T-helper 17 cell (primary cell): ENCODE measurements at regions not wholly inside any gene's neighbourhood (a gene's known extent, or its start where the extent isn't known, plus 50 kb on each side); places are given as distances from the start of the nearest gene placed in this dataset.

ENCODE experiments used
- ATAC-seq: fragments of 150-1000 bp; cut with Tn5 transposase; 2 replicates; pipeline ENCODE4 v1.10.0; 2021; ENCODE audit warnings: mild to moderate bottlenecking, moderate library complexity
- DNase-seq, 3 donors: peaks; one replicate each; pipeline versions ENCODE4 v3.0.0 to v3.0.0-alpha.2; 2020 to 2021
- H3K9me3 ChIP-seq: one replicate; pipeline ENCODE4 v1.7.0; 2013; ENCODE audit warnings: low read length, mild to moderate bottlenecking; ENCODE audit not compliant: control insufficient read depth, poor library complexity, severe bottlenecking
- H3K27ac Mint-ChIP-seq: one replicate; pipeline ENCODE4 v1.8.0; 2022; ENCODE audit warnings: mild to moderate bottlenecking, moderate library complexity, mixed read lengths
- H3K27me3 Mint-ChIP-seq: one replicate; pipeline ENCODE4 v1.8.0; 2022; ENCODE audit warnings: mixed read lengths
- H3K36me3 Mint-ChIP-seq: one replicate; pipeline ENCODE4 v1.8.0; 2022; ENCODE audit warnings: low read depth, mixed read lengths
- H3K4me1 Mint-ChIP-seq: one replicate; pipeline ENCODE4 v1.8.0; 2022; ENCODE audit warnings: mild to moderate bottlenecking, mixed read lengths
- H3K4me3 Mint-ChIP-seq: one replicate; pipeline ENCODE4 v1.8.0; 2022; ENCODE audit warnings: mild to moderate bottlenecking, moderate library complexity, mixed read lengths

DNA sequence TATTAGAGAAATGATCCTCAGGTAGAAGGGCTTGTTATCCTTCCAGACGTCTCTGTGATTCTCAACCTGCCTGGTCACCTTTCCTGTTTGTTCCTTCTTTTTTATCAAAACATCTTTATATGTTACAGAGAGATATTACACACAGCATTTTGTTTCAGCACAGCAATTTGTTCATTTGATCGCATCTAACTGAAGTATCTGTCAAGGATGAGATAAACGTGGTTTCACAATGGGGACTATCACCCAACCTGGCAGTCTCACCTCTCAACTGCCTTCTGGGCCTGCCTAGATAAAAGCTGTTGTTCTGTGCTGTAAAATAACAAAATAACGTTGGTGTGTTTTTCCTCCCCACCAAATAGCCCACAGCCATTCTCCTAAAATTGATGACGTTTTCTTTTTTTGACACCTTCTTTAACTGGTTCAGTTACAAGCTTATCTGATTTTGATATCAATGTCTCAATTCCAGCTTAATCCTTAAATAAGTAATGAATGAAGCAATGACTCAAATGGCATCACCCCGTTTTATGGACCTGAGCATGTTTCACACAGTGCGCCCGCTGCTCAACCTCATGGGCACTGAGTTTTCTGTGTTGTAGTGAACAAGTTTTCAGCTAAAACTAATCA, 367.9 kb upstream of the RUNX1 start:
- H3K9me3 ChIP-seq: no peaks in the 10 kb centered on the region
- Mint-ChIP-seq H3K27me3 (peaks cover 53% of the 10 kb centered on the region), H3K4me3 (no peak overlapping the region), H3K27ac (no peak overlapping the region), H3K4me1 (no peaks in the 10 kb centered on the region), H3K36me3 (peaks cover 2% of the 10 kb centered on the region)
- DNase-seq (no peak), ATAC-seq (no peak)

DNA sequence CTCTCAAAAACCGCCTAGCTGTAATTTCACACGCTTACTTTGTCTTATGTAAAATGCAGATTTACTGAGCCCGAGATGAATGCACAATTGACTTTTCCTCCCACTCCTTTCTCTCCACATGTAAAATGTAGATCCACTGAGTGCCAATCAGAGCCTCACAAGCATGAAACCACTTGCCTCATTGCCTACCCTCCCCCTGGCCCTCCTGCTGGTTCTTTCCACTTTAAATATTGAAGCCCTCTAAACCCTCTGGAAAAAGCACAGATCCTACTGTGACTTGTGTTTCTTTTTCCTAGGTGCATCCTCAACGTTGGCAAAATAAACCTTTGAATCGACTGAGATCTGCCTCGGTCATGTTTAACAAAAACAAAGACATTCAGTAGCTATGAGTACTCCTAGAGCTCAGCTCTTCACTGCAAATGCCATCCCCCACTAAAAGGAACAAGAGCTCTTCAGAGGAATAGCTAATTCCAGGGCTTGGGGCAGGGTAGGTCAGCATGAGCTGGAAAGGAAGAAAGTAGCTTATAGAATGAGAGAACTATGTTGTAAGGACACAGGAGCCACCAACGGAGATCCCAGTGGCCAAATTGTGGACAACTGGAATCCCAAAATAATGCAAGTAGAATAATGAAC, 365.5 kb upstream of the RUNX1 start:
- ATAC-seq (no peak), DNase-seq (no peak)
- Mint-ChIP-seq H3K4me1 (no peaks in the 10 kb centered on the region), H3K36me3 (peaks cover 2% of the 10 kb centered on the region), H3K4me3 (no peak overlapping the region), H3K27me3 (peaks cover 61% of the 10 kb centered on the region), H3K27ac (no peak overlapping the region)
- H3K9me3 ChIP-seq: no peaks in the 10 kb centered on the region

DNA sequence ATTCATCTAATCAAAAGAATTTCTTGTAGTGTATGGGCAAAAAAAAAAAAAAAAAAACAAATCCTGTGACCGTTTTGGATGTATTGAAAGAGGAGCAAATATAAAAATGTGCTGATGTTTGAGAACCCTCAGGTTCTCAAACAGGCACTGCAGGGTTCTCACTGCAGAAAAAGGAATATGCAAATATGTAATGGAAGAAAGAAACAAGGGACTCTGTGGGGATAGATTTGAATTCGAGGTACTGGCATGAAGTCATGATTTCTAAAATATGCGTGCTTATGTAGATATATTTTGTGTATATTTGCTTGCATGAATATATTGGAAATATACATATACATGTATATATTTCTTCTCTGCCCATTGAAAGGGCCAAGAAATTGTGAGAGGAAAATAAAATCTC, 365.0 kb upstream of the RUNX1 start:
- peaks cover 2% of the 10 kb centered on the region for H3K36me3 Mint-ChIP-seq
- H3K9me3 ChIP-seq: no peaks in the 10 kb centered on the region
- peaks cover 66% of the 10 kb centered on the region for H3K27me3 Mint-ChIP-seq
- H3K4me1 Mint-ChIP-seq: no peaks in the 10 kb centered on the region
- H3K27ac Mint-ChIP-seq: peak overlapping the region; percentile 14
- ATAC-seq (no peak), DNase-seq (no peak)
- no peak overlapping the region for H3K4me3 Mint-ChIP-seq

DNA sequence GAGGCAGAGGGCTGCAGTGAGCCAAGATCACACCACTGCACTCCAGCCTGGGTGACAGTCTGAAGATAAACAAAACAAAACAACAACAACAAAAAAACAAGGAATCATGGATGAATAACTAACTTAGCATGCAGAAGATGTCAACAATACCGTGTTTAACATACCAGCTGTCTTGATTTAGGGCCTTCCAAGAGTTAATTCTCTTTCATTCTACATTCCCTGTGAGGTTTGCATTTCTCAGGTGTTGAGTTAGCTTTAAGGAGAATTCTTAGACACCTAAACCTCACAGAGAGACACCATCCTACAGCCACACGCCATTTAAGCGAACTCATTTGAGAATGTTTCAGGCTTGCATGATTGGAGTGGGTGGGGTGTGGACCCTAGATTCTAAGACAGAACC, 363.1 kb upstream of the RUNX1 start:
- no peak for ATAC-seq
- peaks cover 2% of the 10 kb centered on the region for H3K36me3 Mint-ChIP-seq
- H3K27me3 Mint-ChIP-seq: peaks cover 75% of the 10 kb centered on the region

DNA sequence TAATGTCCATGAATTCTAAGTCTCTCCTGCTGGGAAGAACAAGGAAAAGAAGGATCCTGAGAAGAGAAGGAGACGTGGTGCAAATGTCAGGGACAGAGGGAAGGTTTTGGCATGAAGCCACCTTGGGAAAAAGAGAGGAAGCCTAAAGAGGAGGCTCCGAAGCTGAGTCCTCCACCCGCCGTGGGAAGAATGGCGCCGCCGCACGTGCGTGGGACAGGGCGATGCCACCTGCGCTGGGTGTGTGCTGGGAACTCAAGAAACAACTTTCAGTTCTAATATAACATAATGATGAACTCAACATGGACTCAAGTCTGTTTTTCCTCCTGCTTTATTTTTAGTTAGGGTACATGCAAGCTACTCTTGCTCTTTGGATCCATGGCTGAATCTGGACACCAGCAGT, 362.3 kb upstream of the RUNX1 start:
- ATAC-seq: no peak
- H3K4me1 Mint-ChIP-seq: peaks cover 2% of the 10 kb centered on the region
- H3K4me3 Mint-ChIP-seq: no peak overlapping the region
- H3K9me3 ChIP-seq: no peaks in the 10 kb centered on the region
- peaks cover 72% of the 10 kb centered on the region for H3K27me3 Mint-ChIP-seq
- no peak for DNase-seq
- H3K36me3 Mint-ChIP-seq: peaks cover 2% of the 10 kb centered on the region
- no peak overlapping the region for H3K27ac Mint-ChIP-seq

More for the DNA sequence above, 363.1 kb upstream of the RUNX1 start:
- no peak for DNase-seq
- no peak overlapping the region for H3K4me3 Mint-ChIP-seq
- H3K4me1 Mint-ChIP-seq: peaks cover 2% of the 10 kb centered on the region
- no peak overlapping the region for H3K27ac Mint-ChIP-seq
- no peaks in the 10 kb centered on the region for H3K9me3 ChIP-seq

DNA sequence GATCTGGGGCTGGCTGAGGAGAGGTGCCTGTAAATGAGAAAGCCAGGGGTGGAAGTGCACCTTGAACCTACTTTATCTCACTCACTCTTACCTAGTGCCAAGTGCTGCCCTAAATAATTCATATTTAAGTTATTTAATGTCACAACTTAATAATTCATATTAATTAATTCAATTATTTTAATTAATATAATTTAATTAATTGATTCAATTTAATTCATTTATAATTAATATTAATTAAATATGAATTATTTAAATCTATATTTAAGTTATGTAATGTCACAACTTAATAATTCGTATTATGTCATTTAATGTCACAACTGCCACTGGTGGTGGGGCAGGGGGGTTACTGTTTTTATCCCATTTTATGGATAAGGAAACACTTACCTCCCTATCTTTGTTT, 361.6 kb upstream of the RUNX1 start:
- peaks cover 2% of the 10 kb centered on the region for H3K4me1 Mint-ChIP-seq
- no peak overlapping the region for H3K27ac Mint-ChIP-seq
- H3K27me3 Mint-ChIP-seq: peaks cover 74% of the 10 kb centered on the region
- H3K9me3 ChIP-seq: no peaks in the 10 kb centered on the region
- no peak for ATAC-seq
- H3K36me3 Mint-ChIP-seq: peaks cover 2% of the 10 kb centered on the region
- H3K4me3 Mint-ChIP-seq: no peak overlapping the region
- DNase-seq: no peak

DNA sequence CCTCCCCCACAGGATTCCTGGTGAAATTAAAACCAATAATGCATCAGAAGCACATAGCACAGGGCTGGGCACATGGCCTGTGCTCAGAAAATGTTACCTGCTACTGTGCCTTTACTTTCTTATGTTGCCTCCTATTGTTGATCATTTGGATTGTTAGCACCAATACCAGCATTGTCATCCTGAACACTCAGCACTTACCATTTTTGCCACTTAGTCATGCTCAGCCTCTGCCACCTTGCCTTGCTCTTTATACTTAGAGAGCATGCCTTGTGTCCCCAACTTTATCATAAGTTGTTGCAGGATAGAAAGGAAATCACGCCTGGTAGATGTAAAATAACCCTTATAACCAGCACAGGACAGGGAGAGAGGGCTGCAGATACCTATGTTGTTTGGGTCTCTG, 361.0 kb upstream of the RUNX1 start:
- no peak for ATAC-seq
- H3K27me3 Mint-ChIP-seq: peaks cover 74% of the 10 kb centered on the region

DNA sequence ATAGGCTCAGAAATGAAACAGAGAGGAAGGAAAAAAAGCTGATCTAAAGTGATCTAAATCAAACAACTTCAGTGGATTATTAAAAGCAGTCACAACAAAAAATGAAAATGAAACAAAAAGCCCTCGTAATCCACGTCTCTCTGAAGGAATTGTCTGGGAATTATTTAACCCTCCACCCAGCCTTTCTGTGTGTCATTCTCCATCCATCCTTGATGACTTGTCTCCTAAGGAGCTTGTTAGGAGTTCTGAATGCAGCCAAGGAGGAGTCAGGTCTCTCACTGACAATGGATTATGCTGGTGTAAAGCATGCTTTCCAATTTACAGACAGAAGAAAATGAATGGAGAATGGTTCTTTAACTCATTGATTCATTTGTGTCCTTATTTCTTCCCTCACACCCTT, 359.3 kb upstream of the RUNX1 start:
- H3K27ac Mint-ChIP-seq: no peak overlapping the region
- peaks cover 70% of the 10 kb centered on the region for H3K27me3 Mint-ChIP-seq

More for the DNA sequence above, 361.0 kb upstream of the RUNX1 start:
- peaks cover 2% of the 10 kb centered on the region for H3K36me3 Mint-ChIP-seq
- H3K27ac Mint-ChIP-seq: no peak overlapping the region
- no peak overlapping the region for H3K4me3 Mint-ChIP-seq
- H3K9me3 ChIP-seq: no peaks in the 10 kb centered on the region
- H3K4me1 Mint-ChIP-seq: peaks cover 2% of the 10 kb centered on the region
- no peak for DNase-seq

DNA sequence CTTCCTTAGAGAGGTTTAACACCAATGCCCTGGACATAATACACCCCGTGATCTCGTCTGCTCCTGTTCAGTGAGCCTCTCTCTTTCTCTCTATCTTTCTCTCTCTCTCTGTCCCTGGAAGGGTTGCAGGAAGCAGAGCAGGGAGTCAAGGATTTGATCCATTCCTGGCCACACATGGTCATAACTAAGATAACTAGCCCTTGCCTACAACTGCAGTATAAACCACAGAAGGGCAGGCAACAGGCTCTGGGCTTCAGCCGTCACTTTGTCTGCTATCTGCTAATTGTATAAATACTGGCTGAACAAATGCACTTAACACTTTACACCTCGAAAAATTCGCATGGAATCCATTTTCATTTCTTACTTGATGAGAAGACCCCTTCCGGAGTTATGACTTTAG, 357.5 kb upstream of the RUNX1 start:
- no peak overlapping the region for H3K27ac Mint-ChIP-seq
- H3K4me3 Mint-ChIP-seq: no peak overlapping the region
- no peak for ATAC-seq

More for the DNA sequence above, 359.3 kb upstream of the RUNX1 start:
- DNase-seq (no peak), ATAC-seq (no peak)
- no peak overlapping the region for H3K4me3 Mint-ChIP-seq
- no peaks in the 10 kb centered on the region for H3K9me3 ChIP-seq
- no peaks in the 10 kb centered on the region for H3K36me3 Mint-ChIP-seq
- H3K4me1 Mint-ChIP-seq: peaks cover 2% of the 10 kb centered on the region

DNA sequence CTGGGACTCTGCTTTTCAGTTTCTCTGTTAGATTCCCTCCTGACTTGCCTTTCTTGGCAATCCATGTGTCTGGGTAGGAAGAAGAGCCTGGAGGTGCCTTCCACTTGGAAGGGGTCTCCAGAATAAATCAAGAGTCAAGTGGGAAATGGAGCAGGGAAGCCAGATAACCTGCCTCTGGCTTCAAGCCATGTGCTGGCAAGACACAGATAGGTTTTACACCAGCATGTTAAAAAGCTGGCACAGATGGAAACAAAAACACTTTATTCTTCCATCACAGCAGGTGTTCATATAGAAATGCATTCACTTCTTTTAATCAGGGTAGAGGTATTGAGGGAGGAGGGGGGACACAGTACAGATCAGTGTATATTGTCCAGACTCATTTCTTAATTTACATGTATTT, 356.9 kb upstream of the RUNX1 start:
- Mint-ChIP-seq H3K4me1 (peaks cover 2% of the 10 kb centered on the region), H3K36me3 (no peaks in the 10 kb centered on the region), H3K4me3 (no peak overlapping the region), H3K27me3 (peaks cover 49% of the 10 kb centered on the region), H3K27ac (no peak overlapping the region)
- ATAC-seq (no peak), DNase-seq (no peak)
- no peaks in the 10 kb centered on the region for H3K9me3 ChIP-seq

More for the DNA sequence above, 357.5 kb upstream of the RUNX1 start:
- no peaks in the 10 kb centered on the region for H3K36me3 Mint-ChIP-seq
- no peak for DNase-seq
- peaks cover 55% of the 10 kb centered on the region for H3K27me3 Mint-ChIP-seq
- H3K9me3 ChIP-seq: no peaks in the 10 kb centered on the region
- H3K4me1 Mint-ChIP-seq: peaks cover 2% of the 10 kb centered on the region

DNA sequence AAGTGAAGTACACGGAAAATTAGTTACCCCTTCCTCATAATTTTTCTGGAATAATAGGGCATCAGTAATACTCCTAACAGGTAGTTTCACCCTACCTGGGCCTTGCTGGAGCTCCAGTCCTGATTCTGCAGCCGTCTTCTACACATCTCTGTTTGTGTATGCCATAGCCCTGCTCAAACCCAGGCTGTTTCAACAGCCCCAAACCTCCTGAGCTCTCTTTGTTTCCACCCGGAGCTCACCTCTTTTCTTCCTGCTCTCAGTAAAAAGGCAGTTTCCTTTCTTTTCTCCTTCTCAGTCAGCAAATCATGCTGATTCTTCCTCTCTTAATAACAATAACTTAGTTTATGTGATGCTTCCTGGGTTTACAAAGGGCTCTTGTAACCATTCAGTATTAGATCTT, 355.1 kb upstream of the RUNX1 start:
- Mint-ChIP-seq H3K27ac (no peak overlapping the region), H3K4me1 (peaks cover 2% of the 10 kb centered on the region), H3K27me3 (peaks cover 39% of the 10 kb centered on the region), H3K4me3 (no peak overlapping the region), H3K36me3 (no peaks in the 10 kb centered on the region)
- ATAC-seq (no peak), DNase-seq (no peak)
- no peaks in the 10 kb centered on the region for H3K9me3 ChIP-seq

DNA sequence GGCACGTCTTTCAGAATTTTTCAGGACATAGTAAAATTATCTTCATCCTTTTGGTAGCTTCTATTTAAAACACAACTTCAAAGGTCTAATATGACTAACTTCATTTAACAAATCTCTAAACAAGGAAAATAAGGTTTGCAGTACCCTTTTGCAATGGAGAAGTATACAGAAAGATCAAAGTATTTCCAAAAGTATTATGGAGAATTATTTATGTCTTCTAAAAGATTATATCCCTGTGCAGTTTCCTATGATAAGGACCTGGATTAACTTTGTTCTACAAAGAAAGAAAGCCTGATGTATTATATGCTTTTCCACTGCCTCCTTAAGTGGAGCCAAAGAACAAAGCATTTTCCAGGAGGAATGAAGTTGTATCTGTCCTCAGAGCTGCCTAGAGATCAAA, 353.0 kb upstream of the RUNX1 start:
- Mint-ChIP-seq H3K4me3 (no peak overlapping the region), H3K36me3 (no peaks in the 10 kb centered on the region), H3K27me3 (peaks cover 28% of the 10 kb centered on the region), H3K27ac (no peak overlapping the region), H3K4me1 (peaks cover 4% of the 10 kb centered on the region)
- no peak for DNase-seq
- ATAC-seq: no peak
- H3K9me3 ChIP-seq: no peaks in the 10 kb centered on the region

DNA sequence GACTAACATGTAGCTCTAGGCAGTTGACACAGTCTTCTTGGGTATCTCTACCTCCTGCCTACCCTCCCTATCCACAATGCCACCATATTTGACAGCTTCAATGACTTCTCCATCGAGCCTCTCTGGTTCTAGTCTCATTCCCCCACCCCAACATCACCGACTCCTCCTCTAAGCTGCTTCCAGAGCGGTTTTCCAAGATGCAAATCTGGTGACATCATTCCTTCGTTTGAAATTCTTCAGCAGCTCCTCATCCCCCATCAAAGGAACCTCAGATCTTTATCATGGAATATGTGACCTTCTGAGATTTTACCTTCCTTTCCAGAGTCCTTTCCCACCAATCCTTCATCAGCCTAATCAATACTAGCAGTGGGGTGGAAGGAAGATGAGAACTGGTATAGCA, 352.4 kb upstream of the RUNX1 start:
- H3K36me3 Mint-ChIP-seq: no peaks in the 10 kb centered on the region
- peaks cover 4% of the 10 kb centered on the region for H3K4me1 Mint-ChIP-seq
- H3K27ac Mint-ChIP-seq: no peak overlapping the region
- no peak for ATAC-seq
- peaks cover 24% of the 10 kb centered on the region for H3K27me3 Mint-ChIP-seq
- DNase-seq: no peak
- no peak overlapping the region for H3K4me3 Mint-ChIP-seq
- H3K9me3 ChIP-seq: no peaks in the 10 kb centered on the region
